NB4 (cell line): ENCODE measurements at regions not wholly inside any gene's neighbourhood (a gene's known extent, or its start where the extent isn't known, plus 50 kb on each side); places are given as distances from the start of the nearest gene placed in this dataset.

Experiments used
- MAX ChIP-seq: IDR thresholded peaks from 2 replicates; pipeline ENCODE4 v1.6.1; 2011; ENCODE audit warnings: low read depth, low read length
- POLR2A ChIP-seq: IDR thresholded peaks from 2 replicates; pipeline ENCODE4 v1.6.1; 2011; ENCODE audit warnings: mild to moderate bottlenecking; ENCODE audit not compliant: insufficient read length; ENCODE audit errors: extremely low read depth
- TF ChIP-seq, protein P1 (sequence below): IDR thresholded peaks from one replicate; pipeline ENCODE4 v1.5.1; 2012; ENCODE audit warnings: low read depth, low read length

DNA sequence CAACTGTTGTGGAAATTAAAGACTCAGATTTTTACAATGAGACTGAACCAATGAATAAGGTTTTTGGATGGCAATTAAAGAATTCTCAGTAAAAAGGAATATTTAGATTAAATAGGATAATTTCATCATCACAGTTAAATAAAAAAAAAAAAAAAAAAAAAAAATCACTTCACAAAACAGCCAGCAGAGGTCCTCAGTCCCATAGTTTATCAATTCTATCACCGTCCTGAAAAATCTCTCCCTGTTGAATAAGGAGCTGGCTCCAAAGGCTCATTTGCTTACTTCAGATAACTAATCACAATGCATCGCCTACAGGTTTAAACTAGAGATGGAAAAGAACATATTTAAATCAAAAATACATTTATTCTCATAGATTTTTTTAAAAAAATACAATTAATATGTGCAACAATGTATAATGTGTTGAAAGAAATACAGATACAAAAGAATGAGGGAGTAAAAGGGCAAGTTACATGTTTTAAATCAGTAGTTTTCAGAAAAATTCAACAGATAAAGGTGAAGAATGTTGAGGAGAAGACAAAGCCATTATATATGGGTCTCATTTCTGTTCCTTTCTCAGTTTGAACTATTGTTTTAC, 175.8 kb upstream of the CHD1 start:
- TF ChIP-seq, protein P1, sequence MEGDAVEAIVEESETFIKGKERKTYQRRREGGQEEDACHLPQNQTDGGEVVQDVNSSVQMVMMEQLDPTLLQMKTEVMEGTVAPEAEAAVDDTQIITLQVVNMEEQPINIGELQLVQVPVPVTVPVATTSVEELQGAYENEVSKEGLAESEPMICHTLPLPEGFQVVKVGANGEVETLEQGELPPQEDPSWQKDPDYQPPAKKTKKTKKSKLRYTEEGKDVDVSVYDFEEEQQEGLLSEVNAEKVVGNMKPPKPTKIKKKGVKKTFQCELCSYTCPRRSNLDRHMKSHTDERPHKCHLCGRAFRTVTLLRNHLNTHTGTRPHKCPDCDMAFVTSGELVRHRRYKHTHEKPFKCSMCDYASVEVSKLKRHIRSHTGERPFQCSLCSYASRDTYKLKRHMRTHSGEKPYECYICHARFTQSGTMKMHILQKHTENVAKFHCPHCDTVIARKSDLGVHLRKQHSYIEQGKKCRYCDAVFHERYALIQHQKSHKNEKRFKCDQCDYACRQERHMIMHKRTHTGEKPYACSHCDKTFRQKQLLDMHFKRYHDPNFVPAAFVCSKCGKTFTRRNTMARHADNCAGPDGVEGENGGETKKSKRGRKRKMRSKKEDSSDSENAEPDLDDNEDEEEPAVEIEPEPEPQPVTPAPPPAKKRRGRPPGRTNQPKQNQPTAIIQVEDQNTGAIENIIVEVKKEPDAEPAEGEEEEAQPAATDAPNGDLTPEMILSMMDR, result peak; percentile 25
- TF ChIP-seq POLR2A (no peak), MAX (no peak)
